CD4-positive, alpha-beta T cell (primary cell): ENCODE measurements at regions not wholly inside any gene's neighbourhood (a gene's known extent, or its start where the extent isn't known, plus 50 kb on each side); places are given as distances from the start of the nearest gene placed in this dataset.

Source experiments
- ATAC-seq: fragments of 200-7000 bp; cut with Tn5 transposase; one replicate; pipeline ENCODE4 v1.10.0; 2022; ENCODE audit warnings: mild to moderate bottlenecking; ENCODE audit not compliant: poor library complexity
- CTCF ChIA-PET: fragments of 350-600 bp; sonication (Branson Sonifier 250); formaldehyde crosslinking; loops from one replicate; lab custom pipeline; 2021; ENCODE audit warnings: antibody characterized with exemption, inconsistent platforms; lab: Charles Lee
- POLR2A ChIA-PET: fragments of 350-600 bp; sonication (Branson Sonifier 250); formaldehyde crosslinking; loops from one replicate; lab custom pipeline; 2021; ENCODE audit warnings: antibody characterized with exemption, inconsistent platforms; lab: Charles Lee
- DNase-seq, 14 experiments: peaks; one replicate each; pipeline ENCODE4 v3.0.0-alpha.2; 2013 to 2020; ENCODE audit warnings: mixed read lengths in 2 of 14
- H3K27ac ChIP-seq, 2 donors: one replicate each; pipeline versions ENCODE4 v1.5.1 to v1.7.0; 2013; ENCODE audit warnings: low read length in 2 of 2, low read depth in 1 of 2, mild to moderate bottlenecking in 1 of 2
- H3K27me3 ChIP-seq, 2 experiments: 1 replicate in 1 of 2; 2 replicates in 1 of 2; pipeline versions ENCODE4 v1.6.1 to v1.7.0; 2013; ENCODE audit warnings: low read length in 2 of 2, control low read depth in 1 of 2, mild to moderate bottlenecking in 1 of 2, moderate library complexity in 1 of 2; ENCODE audit not compliant: insufficient read depth in 2 of 2, control insufficient read depth in 1 of 2
- H3K36me3 ChIP-seq: one replicate; pipeline ENCODE4 v1.6.1; 2013; ENCODE audit warnings: low read length, control low read depth; ENCODE audit not compliant: insufficient read depth
- H3K4me1 ChIP-seq: one replicate; pipeline ENCODE4 v1.6.1; 2013; ENCODE audit warnings: low read length, control low read depth; ENCODE audit not compliant: insufficient read depth
- H3K4me3 ChIP-seq: one replicate; pipeline ENCODE4 v1.5.1; 2013; ENCODE audit warnings: mild to moderate bottlenecking, low read length, moderate library complexity
- H3K9me3 ChIP-seq, 2 experiments: 1 replicate in 1 of 2; 2 replicates in 1 of 2; pipeline versions ENCODE4 v1.6.1 to v1.7.0; 2013; ENCODE audit warnings: low read length in 2 of 2, mild to moderate bottlenecking in 2 of 2, control low read depth in 1 of 2, moderate library complexity in 1 of 2; ENCODE audit not compliant: control insufficient read depth in 1 of 2, insufficient read depth in 1 of 2
- H3K27ac Mint-ChIP-seq: one replicate; pipeline ENCODE4 v1.8.0; 2020; ENCODE audit warnings: mixed read lengths
- H3K27me3 Mint-ChIP-seq: one replicate; pipeline ENCODE4 v1.8.0; 2021; ENCODE audit warnings: mixed read lengths
- H3K36me3 Mint-ChIP-seq: one replicate; pipeline ENCODE4 v1.8.0; 2021; ENCODE audit warnings: low read depth, mixed read lengths
- H3K4me1 Mint-ChIP-seq: one replicate; pipeline ENCODE4 v1.8.0; 2021; ENCODE audit warnings: low read depth, mixed read lengths
- H3K4me3 Mint-ChIP-seq: one replicate; pipeline ENCODE4 v1.8.0; 2020; ENCODE audit warnings: mild to moderate bottlenecking, mixed read lengths
- H3K9me3 Mint-ChIP-seq: one replicate; pipeline ENCODE4 v1.8.0; 2020; ENCODE audit warnings: mixed read lengths
- intact Hi-C, 2 experiments: fragments of 100-400 bp; cut with DNase I in 1 of 2; cut with micrococcal nuclease in 1 of 2; formaldehyde crosslinking; loops; one replicate each; pipeline versions ENCODE4 v1.15.1 to v1.9.0; 2023 to 2025; cut with DNase I, micrococcal nuclease
- TF ChIP-seq, protein P1 (sequence below): fragments of 200-600 bp; IDR thresholded peaks from one replicate; pipeline ENCODE4 v1.8.0; 2022; ENCODE audit warnings: antibody characterized with exemption, mild to moderate bottlenecking

GRCh38 chr1:219020846-219021245, 152.8 kb upstream of the LYPLAL1 start:
- H3K4me1 Mint-ChIP-seq: no peaks in the 10 kb centered on the region
- DNase-seq (no peak), ATAC-seq (no peak)
- TF ChIP-seq, protein P1, sequence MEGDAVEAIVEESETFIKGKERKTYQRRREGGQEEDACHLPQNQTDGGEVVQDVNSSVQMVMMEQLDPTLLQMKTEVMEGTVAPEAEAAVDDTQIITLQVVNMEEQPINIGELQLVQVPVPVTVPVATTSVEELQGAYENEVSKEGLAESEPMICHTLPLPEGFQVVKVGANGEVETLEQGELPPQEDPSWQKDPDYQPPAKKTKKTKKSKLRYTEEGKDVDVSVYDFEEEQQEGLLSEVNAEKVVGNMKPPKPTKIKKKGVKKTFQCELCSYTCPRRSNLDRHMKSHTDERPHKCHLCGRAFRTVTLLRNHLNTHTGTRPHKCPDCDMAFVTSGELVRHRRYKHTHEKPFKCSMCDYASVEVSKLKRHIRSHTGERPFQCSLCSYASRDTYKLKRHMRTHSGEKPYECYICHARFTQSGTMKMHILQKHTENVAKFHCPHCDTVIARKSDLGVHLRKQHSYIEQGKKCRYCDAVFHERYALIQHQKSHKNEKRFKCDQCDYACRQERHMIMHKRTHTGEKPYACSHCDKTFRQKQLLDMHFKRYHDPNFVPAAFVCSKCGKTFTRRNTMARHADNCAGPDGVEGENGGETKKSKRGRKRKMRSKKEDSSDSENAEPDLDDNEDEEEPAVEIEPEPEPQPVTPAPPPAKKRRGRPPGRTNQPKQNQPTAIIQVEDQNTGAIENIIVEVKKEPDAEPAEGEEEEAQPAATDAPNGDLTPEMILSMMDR: no peak
- H3K4me3 Mint-ChIP-seq: no peak overlapping the region
- H3K27ac Mint-ChIP-seq: no peak overlapping the region
- peaks cover 3% of the 10 kb centered on the region for H3K9me3 Mint-ChIP-seq
- H3K27me3 Mint-ChIP-seq: no peaks in the 10 kb centered on the region
- H3K4me1 ChIP-seq: no peaks in the 10 kb centered on the region
- no peaks in the 10 kb centered on the region for H3K36me3 ChIP-seq
- H3K4me3 ChIP-seq: no peak overlapping the region
- no peak overlapping the region for H3K27ac ChIP-seq
- H3K9me3 ChIP-seq: no peaks in the 10 kb centered on the region
- H3K36me3 Mint-ChIP-seq: no peaks in the 10 kb centered on the region
- CTCF ChIA-PET: no interaction called here
- POLR2A ChIA-PET: no interaction called here
- no peaks in the 10 kb centered on the region for H3K27me3 ChIP-seq
- intact Hi-C loops: no loop called here

DNA sequence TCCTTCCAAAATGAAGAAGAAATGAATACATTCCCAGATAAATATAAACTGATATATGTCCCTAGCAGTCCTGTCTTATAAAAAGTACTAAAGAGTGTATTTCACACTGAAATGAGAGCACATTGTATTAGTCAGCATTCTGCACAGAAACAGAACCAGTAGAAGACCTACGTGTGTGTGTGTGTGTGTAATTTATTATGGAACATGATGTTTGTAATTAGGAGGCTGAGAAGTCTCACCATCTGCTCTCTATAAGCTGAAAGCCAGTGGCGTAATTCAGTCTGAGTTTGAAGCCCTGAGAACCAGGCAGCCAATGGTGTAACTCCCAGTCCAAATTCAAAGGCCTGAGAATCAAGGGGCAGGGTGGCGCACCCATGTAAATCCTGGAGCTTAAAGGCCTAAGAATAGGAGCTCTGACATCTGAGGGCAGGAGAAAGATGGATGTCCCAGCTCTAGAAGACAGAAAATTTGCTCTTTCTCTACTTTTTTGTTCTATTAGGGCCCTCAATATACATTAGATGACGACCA, 146.5 kb upstream of the LYPLAL1 start:
- DNase-seq (no peak), ATAC-seq (no peak)
- CTCF ChIA-PET: no interaction called here
- TF ChIP-seq, protein P1: no peak
- Mint-ChIP-seq H3K4me3 (no peak overlapping the region), H3K27ac (no peak overlapping the region), H3K27me3 (no peaks in the 10 kb centered on the region), H3K36me3 (no peaks in the 10 kb centered on the region), H3K9me3 (peaks cover 5% of the 10 kb centered on the region), H3K4me1 (no peaks in the 10 kb centered on the region)
- intact Hi-C loops: no loop called here
- Histone ChIP-seq H3K4me1 (no peaks in the 10 kb centered on the region), H3K27me3 (no peaks in the 10 kb centered on the region), H3K9me3 (no peaks in the 10 kb centered on the region), H3K27ac (no peak overlapping the region), H3K4me3 (no peak overlapping the region), H3K36me3 (no peaks in the 10 kb centered on the region)
- POLR2A ChIA-PET: no interaction called here

GRCh38 chr1:219031809-219032208, 141.9 kb upstream of the LYPLAL1 start:
- Histone ChIP-seq H3K9me3 (no peaks in the 10 kb centered on the region), H3K36me3 (no peaks in the 10 kb centered on the region), H3K4me1 (no peaks in the 10 kb centered on the region), H3K27me3 (no peaks in the 10 kb centered on the region), H3K4me3 (no peak overlapping the region), H3K27ac (no peak overlapping the region)
- ChIA-PET POLR2A (no interaction called here), CTCF (no interaction called here)
- Mint-ChIP-seq H3K36me3 (no peaks in the 10 kb centered on the region), H3K9me3 (peaks cover under 1% of the 10 kb centered on the region), H3K27me3 (no peaks in the 10 kb centered on the region), H3K4me3 (no peak overlapping the region), H3K4me1 (no peaks in the 10 kb centered on the region), H3K27ac (no peak overlapping the region)
- intact Hi-C loops: no loop called here
- ATAC-seq (no peak), DNase-seq (no peak)
- TF ChIP-seq, protein P1: no peak
